B cell (primary cell): ENCODE measurements at regions not wholly inside any gene's neighbourhood (a gene's known extent, or its start where the extent isn't known, plus 50 kb on each side); places are given as distances from the start of the nearest gene placed in this dataset.

Experiments used
- CTCF ChIP-seq: fragments of 200-600 bp; IDR thresholded peaks from one replicate; pipeline ENCODE4 v1.8.0; 2022; ENCODE audit warnings: antibody characterized with exemption, mild to moderate bottlenecking
- EZH2 ChIP-seq: IDR thresholded peaks from 2 replicates; pipeline ENCODE4 v1.6.1; 2012; ENCODE audit warnings: borderline replicate concordance, low read depth, mild to moderate bottlenecking, moderate library complexity, low read length; ENCODE audit not compliant: insufficient read depth, poor library complexity, severe bottlenecking

DNA sequence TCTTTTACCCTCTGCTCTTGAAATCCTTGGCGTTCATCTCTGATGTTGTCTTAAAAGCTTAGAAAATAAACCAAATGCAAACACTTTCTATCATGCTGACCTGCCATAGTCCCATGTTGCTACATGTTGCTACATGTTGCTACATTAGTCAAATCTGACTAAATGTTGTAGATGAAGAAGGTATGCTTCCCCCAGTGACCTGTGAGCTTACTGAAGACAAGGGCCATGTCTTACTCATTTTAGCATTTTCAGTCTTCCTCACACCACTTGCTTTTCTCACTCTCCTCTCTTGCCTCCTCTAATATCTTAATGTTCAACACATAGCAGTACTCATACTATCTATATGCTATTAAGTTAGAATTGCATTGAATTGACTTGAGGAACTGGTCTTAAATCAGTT is 346.4 kb upstream of the MTNR1B start:
- TF ChIP-seq CTCF = no peak
- TF ChIP-seq EZH2 = no peak
